T-helper 1 cell treated with Interleukin-12 subunit alpha and Interleukin-12 subunit beta and Interleukin-4 antibody, amounts not matched to agents 30 μg/mL and 1 μg/mL, for 36 hours (primary cell): ENCODE measurements at regions not wholly inside any gene's neighbourhood (a gene's known extent, or its start where the extent isn't known, plus 50 kb on each side); places are given as distances from the start of the nearest gene placed in this dataset.

Experiments
- H3K27ac Mint-ChIP-seq: one replicate; pipeline ENCODE4 v1.8.0; 2021; ENCODE audit warnings: mild to moderate bottlenecking, mixed read lengths
- H3K27me3 Mint-ChIP-seq: one replicate; pipeline ENCODE4 v1.8.0; 2021; ENCODE audit warnings: low read depth, mixed read lengths
- H3K36me3 Mint-ChIP-seq: one replicate; pipeline ENCODE4 v1.8.0; 2021; ENCODE audit warnings: low read depth, mixed read lengths
- H3K4me1 Mint-ChIP-seq: one replicate; pipeline ENCODE4 v1.8.0; 2021; ENCODE audit warnings: low read depth, mixed read lengths
- H3K4me3 Mint-ChIP-seq: one replicate; pipeline ENCODE4 v1.8.0; 2021; ENCODE audit warnings: mild to moderate bottlenecking, moderate library complexity, mixed read lengths
- H3K9me3 Mint-ChIP-seq: one replicate; pipeline ENCODE4 v1.8.0; 2021; ENCODE audit warnings: mixed read lengths

DNA sequence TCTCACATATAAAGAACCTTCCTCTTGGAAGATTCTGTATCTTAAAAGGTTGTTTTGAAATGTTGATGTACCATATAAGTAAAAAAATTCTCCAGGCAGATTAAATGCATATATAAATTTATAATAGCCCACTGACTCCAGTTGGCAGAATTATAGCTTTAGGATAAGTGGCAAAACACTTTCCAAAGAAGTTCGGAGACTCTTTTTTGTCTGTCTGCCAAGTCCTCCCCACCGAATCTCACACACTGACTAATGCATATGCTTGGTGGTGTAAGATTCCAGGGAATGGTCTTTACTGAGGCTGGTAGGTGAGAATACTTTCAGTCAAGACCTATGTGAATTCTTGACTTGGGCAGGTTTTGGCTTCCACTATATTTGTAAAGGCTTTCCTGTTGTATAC, 724.3 kb upstream of the CXADR start:
- Mint-ChIP-seq H3K36me3 (no peaks in the 10 kb centered on the region), H3K27ac (no peak overlapping the region), H3K9me3 (peaks cover 29% of the 10 kb centered on the region), H3K27me3 (no peaks in the 10 kb centered on the region), H3K4me1 (no peaks in the 10 kb centered on the region), H3K4me3 (no peak overlapping the region)

DNA sequence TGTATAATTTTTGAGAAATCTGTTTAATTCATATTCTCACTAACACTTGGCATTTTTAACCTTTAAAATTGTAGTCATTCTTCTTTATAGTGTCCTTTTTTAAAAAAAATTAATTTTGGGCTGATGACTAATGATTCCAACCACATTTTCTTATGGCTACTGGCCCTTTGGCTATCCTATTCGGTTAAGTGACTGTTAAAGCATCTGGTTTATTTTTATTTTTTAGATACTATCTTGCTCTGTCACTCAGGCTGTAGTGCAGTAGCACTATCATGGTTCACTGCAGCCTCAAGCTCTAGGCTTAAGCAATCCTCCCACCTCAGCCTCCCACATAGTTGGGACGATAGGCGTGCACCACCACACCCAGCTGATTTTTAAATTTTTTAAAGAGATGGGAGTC, 723.2 kb upstream of the CXADR start:
- no peaks in the 10 kb centered on the region for H3K36me3 Mint-ChIP-seq
- H3K4me3 Mint-ChIP-seq, result no peak overlapping the region
- H3K27me3 Mint-ChIP-seq, result no peaks in the 10 kb centered on the region
- no peaks in the 10 kb centered on the region for H3K4me1 Mint-ChIP-seq
- H3K27ac Mint-ChIP-seq, result no peak overlapping the region
- H3K9me3 Mint-ChIP-seq, result peaks cover 19% of the 10 kb centered on the region

DNA sequence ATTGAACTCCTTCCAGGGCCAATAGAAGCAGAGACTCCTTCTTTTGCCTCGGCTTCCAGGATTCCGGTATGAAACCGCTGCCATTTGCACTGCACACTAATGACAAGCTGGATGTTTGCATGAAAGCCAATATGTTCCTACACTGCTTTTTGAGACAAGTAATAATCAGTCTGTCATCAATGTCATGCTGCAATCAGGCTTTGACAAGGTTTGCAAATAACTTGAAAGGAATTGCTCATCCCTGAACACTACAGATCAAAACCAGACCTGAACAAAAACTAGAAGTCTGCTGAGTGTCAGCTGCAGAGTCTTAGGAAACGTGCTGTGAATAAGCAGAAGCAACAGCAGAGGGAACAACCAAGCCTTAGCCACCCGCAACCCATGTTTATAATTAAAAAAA, 720.7 kb upstream of the CXADR start:
- Mint-ChIP-seq H3K27ac (no peak overlapping the region), H3K4me3 (no peak overlapping the region), H3K4me1 (no peaks in the 10 kb centered on the region), H3K27me3 (no peaks in the 10 kb centered on the region), H3K9me3 (peaks cover 10% of the 10 kb centered on the region), H3K36me3 (no peaks in the 10 kb centered on the region)

DNA sequence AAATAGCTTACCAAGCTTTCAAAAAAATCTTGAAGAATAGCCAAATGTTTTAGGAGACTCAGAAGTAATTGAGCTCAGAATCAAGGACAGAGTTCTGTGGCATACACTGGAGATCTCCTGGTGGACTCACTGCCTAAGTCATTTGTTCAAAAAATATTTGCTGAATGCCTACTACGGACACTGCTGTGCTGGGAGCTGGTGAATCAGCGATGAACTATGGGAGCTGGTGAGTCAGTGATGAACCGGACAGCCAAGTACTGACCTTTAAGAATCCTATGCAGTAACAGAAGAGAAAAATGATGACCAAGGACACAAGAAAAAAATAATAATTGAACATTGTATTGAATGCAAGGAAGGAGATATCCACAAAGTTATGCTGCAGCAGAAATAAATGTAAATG, 717.9 kb upstream of the CXADR start:
- Mint-ChIP-seq H3K4me3 (no peak overlapping the region), H3K4me1 (no peaks in the 10 kb centered on the region), H3K9me3 (peaks cover 17% of the 10 kb centered on the region), H3K27ac (no peak overlapping the region), H3K27me3 (no peaks in the 10 kb centered on the region), H3K36me3 (no peaks in the 10 kb centered on the region)

DNA sequence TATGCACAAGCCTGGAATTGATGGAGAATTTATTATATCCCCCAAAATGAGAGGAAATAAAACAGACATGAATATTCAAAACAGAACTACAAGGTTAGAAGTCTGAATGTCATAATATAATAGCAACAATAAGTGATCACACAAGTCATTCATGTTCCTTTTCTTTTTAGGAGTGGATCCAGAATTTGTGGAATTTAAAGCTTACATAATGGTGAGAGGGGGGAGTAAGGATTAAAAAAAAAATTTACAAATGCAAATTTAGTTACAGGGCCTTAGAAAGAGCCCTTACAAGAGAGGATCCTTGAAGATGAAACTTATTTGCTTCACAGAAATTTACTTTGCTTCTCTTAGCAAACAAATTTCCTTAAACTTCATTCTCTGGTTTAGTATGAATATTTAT, 716.1 kb upstream of the CXADR start:
- H3K27me3 Mint-ChIP-seq, result no peaks in the 10 kb centered on the region
- H3K27ac Mint-ChIP-seq, result no peak overlapping the region
- H3K4me1 Mint-ChIP-seq, result no peaks in the 10 kb centered on the region
- H3K4me3 Mint-ChIP-seq, result no peak overlapping the region
- no peaks in the 10 kb centered on the region for H3K36me3 Mint-ChIP-seq
- H3K9me3 Mint-ChIP-seq, result peaks cover 19% of the 10 kb centered on the region

DNA sequence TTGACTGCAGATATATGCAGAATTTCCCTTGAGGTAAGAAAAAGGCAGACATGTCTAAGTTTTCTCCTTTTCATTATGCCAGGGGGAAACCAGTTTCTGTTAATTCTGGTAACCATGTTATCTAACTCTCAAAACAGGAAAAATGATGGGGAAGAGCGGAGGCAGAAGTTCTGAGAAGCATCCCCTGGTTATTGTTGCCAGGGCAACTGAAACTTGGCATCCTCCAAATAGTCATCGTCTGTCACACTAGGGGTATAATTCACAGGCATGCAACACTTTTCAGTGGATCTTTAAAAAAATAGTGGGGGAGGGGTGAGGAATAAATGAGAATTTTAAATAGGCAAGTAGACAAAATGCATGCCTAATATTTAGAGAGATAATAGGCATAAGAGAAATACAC, 715.3 kb upstream of the CXADR start:
- Mint-ChIP-seq H3K4me3 (no peak overlapping the region), H3K9me3 (peaks cover 23% of the 10 kb centered on the region), H3K27ac (no peak overlapping the region), H3K4me1 (no peaks in the 10 kb centered on the region), H3K36me3 (no peaks in the 10 kb centered on the region), H3K27me3 (no peaks in the 10 kb centered on the region)

DNA sequence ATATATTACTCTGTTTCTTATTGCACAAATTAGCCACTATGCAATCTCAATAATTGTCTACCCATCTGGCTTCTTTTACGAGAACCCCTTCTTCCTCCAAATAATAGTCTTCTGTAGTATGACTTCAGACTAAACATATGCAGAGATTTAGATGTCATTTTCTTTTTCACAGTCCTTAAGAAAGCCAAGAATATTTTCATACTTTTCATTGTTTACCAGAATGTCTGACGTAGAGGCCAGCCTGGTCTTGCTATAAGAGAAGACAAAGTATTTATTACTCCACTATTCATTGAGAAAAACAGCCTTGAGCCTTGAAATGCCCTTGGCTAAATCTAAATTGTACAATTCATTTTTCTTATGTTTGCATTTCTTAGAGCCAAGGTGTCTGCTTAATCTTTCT, 714.9 kb upstream of the CXADR start:
- Mint-ChIP-seq H3K36me3 (no peaks in the 10 kb centered on the region), H3K4me3 (no peak overlapping the region), H3K4me1 (no peaks in the 10 kb centered on the region), H3K9me3 (peaks cover 23% of the 10 kb centered on the region), H3K27me3 (no peaks in the 10 kb centered on the region), H3K27ac (no peak overlapping the region)

DNA sequence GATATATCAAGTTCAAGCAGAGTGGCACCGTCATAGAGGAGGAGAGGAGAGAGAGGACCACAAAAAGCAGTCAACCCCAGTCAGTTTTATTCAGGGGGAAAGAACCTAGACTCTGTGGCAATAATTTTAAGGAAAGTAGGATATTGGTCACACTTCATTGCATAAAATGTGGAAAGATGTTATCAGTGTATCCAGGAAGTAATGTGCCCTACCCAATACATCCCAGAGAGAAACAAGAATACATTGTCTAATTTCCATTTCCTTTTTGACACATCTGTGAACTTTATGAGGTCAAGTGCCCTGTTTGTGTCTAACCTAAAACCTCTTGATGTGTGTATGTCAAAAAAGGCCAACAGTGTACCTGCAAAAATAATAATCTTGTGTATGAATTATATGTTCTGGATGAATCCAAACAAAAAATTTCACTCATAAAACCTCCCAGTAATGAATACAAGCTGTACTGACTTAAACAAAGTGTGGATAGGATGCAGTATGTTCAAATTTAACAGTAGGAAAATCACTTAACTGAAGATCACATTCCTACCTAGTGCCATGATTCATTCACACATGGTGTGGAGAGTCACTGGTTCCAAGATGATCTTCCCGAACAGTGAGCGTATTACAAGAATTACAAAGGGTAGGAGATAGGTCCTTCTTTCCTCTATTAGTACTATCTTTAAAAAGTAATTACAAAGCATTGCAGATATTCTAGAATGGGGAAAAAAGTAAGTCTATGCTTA, 712.1 kb upstream of the CXADR start:
- peaks cover 30% of the 10 kb centered on the region for H3K9me3 Mint-ChIP-seq
- no peaks in the 10 kb centered on the region for H3K36me3 Mint-ChIP-seq
- H3K4me3 Mint-ChIP-seq, result no peak overlapping the region

DNA sequence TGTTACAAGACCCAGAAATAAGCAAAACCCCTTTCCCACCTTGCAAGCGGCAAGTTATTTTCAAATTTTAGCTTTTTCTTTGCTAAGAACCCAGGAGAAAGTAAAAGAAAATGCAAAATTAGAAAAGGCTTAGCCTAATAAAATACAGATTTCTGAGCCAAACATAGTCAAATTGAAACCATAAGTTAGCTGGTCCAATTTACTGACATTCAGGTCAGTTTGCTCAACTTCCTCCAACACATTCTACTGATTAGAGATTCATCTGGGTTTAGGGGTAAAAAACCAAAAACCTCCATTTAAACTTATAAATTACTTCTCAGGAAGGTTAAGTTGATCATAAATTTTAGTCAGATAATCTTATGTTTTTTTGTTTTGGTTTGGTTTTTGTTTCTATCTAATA, 701.8 kb upstream of the CXADR start:
- H3K9me3 Mint-ChIP-seq, result peaks cover 27% of the 10 kb centered on the region
- no peak overlapping the region for H3K4me3 Mint-ChIP-seq
- H3K36me3 Mint-ChIP-seq, result no peaks in the 10 kb centered on the region
- no peaks in the 10 kb centered on the region for H3K4me1 Mint-ChIP-seq
- H3K27me3 Mint-ChIP-seq, result no peaks in the 10 kb centered on the region
- H3K27ac Mint-ChIP-seq, result no peak overlapping the region

More for the DNA sequence above, 712.1 kb upstream of the CXADR start:
- Mint-ChIP-seq H3K4me1 (no peaks in the 10 kb centered on the region), H3K27me3 (no peaks in the 10 kb centered on the region), H3K27ac (no peak overlapping the region)

DNA sequence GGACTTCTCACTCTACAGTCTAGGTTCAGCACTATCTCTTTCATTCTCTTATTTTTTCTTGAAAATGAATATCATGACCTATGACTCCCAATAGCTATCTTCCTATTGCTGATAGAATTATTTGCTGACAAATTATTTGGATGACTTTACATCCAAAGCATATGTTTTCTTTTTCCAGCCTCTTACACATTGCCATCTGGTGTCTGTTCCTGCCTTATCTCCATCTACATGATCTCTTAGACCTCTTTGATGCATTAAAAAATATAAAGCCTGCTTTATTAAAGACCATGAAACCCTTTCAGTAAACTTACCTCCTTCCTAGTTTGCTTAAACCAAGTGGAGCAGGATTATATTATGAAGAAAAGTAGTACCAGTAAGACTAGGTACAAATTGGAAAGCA, 700.9 kb upstream of the CXADR start:
- Mint-ChIP-seq H3K4me1 (no peaks in the 10 kb centered on the region), H3K4me3 (no peak overlapping the region), H3K36me3 (no peaks in the 10 kb centered on the region), H3K9me3 (peaks cover 34% of the 10 kb centered on the region), H3K27me3 (no peaks in the 10 kb centered on the region), H3K27ac (no peak overlapping the region)

DNA sequence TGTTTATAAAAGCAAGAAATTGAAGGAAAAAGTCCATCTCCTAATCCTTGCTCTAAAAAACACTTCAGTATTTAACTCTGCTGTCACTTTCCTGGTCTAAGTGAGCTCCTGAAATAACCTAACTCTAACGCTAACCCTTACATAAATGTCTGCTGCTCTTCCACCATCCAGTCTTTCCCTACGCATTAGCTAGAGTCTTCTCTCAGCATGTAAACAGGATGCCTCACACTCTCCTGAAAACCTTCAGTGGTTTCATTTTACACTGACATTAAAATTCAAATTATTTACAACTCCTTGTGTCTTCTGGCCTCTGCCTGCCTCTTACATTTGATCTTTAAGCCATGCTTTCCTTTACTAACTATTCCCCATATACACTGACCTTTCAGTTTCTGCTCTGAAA, 697.6 kb upstream of the CXADR start:
- Mint-ChIP-seq H3K36me3 (no peaks in the 10 kb centered on the region), H3K4me3 (no peak overlapping the region), H3K27ac (no peak overlapping the region), H3K4me1 (no peaks in the 10 kb centered on the region), H3K9me3 (peaks cover 44% of the 10 kb centered on the region), H3K27me3 (no peaks in the 10 kb centered on the region)

DNA sequence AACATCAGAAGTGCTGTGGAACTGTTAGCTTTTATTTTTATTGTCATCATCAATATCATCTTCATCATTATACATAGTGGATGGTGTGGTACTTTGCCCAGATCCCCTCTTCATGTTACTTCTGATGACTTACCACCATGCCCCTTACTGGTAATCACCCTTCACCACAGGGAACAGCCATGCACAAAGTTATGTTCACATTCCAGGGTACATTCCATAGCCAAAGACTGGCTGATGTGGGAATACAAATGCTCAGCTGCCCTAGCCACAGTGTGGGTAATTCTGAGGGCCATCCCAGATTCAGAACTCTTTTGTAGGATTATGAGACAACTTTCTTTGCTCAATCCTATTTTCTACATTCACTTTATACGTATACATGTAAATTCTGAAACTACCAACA, 691.3 kb upstream of the CXADR start:
- H3K27ac Mint-ChIP-seq, result no peak overlapping the region
- no peaks in the 10 kb centered on the region for H3K36me3 Mint-ChIP-seq
- H3K4me3 Mint-ChIP-seq, result no peak overlapping the region
- H3K4me1 Mint-ChIP-seq, result no peaks in the 10 kb centered on the region
- peaks cover 50% of the 10 kb centered on the region for H3K9me3 Mint-ChIP-seq
- no peaks in the 10 kb centered on the region for H3K27me3 Mint-ChIP-seq

DNA sequence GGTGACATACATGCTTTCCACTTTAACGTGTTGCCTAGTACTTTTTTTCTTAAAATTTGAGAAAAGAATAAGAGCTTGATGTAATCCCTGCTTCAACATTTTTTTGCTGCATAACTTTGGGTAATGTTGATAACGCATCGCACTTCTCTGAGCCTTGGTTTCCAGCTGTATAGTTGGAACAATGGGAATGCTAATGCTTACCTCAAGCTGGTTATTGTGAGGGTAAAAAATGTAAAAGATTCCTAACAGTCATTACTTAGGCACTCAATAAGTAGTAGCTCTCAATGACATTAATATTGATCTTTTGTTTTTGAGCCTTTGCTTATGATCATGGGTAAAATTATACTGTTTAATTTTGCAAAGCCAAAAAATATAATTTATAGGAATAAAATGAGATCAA, 683.3 kb upstream of the CXADR start:
- Mint-ChIP-seq H3K27me3 (no peaks in the 10 kb centered on the region), H3K4me3 (no peak overlapping the region), H3K36me3 (no peaks in the 10 kb centered on the region), H3K27ac (no peak overlapping the region), H3K4me1 (no peaks in the 10 kb centered on the region), H3K9me3 (peaks cover 32% of the 10 kb centered on the region)

DNA sequence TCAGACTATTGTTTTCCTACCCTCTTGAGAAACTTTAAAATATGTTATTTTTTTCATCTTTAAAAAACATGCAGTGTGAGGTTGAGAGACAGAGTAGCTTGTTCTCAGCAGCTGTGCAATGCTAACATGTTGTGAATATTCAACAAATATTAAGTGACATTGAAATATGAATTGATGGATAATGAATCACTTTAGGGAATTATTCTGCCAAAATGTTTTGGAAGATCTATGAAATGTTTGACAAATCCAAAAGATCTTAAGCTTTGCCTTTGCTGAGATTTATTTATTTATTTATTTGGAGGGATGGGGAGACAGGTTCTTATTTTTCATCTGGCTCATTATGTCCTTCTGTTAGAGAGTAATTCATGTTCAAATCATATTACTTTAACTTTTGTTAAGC, 680.1 kb upstream of the CXADR start:
- Mint-ChIP-seq H3K9me3 (peaks cover 23% of the 10 kb centered on the region), H3K27me3 (no peaks in the 10 kb centered on the region), H3K4me3 (no peak overlapping the region), H3K27ac (no peak overlapping the region), H3K36me3 (no peaks in the 10 kb centered on the region), H3K4me1 (no peaks in the 10 kb centered on the region)

DNA sequence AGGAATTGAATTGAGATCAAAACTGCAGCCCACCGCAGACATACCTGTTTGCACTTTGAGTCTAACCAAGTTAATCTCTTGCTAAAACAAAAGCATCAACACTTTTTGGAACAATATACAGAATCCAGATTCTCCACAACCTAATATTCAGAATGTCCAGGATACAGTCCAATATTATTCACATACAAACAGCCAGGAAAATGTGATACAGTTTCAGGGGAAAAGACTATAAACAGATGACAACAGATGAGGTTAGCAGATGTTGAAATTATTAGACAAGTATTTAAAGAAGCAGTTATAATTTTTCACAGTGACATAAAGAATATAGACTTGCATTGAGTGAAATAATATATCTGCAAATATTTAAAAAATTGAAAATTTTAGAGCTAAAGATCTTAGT, 678.1 kb upstream of the CXADR start:
- Mint-ChIP-seq H3K4me1 (no peaks in the 10 kb centered on the region), H3K27ac (no peak overlapping the region), H3K36me3 (no peaks in the 10 kb centered on the region), H3K4me3 (no peak overlapping the region), H3K27me3 (no peaks in the 10 kb centered on the region), H3K9me3 (peaks cover 15% of the 10 kb centered on the region)

DNA sequence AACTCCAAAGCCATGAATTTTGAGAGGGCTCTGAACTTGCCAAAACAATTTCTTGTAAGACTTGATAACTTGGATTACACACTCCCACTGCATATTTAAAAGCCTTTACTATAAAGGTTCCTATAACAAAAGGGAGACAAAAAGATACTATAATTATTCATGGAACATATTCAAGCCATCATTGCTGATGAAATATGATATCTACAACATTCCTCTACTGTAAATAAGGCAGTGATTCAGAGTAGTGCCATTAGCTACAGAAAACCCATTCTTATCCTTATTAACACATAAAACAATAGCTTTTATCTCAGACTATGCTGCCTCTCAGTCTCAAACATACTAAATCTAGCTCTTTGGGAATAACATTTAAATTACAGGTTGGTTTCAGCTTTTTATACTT, 675.5 kb upstream of the CXADR start:
- Mint-ChIP-seq H3K27ac (no peak overlapping the region), H3K4me3 (no peak overlapping the region), H3K36me3 (no peaks in the 10 kb centered on the region), H3K4me1 (no peaks in the 10 kb centered on the region), H3K9me3 (peaks cover 11% of the 10 kb centered on the region), H3K27me3 (no peaks in the 10 kb centered on the region)
